Astrocyte (in vitro differentiated cells and primary cell): ENCODE measurements at regions not wholly inside any gene's neighbourhood (a gene's known extent, or its start where the extent isn't known, plus 50 kb on each side); places are given as distances from the start of the nearest gene placed in this dataset.
"Not testable (repeated sequence)": the region's sequence is repeated elsewhere in the genome, so short reads cannot be mapped to it uniquely, and the experiment has no call there.

Experiments used
- DNase-seq: peaks from one replicate; pipeline ENCODE4 v3.0.0-alpha.2; 2010; ENCODE audit warnings: low read depth
- FAIRE-seq: peaks from 2 replicates; lab custom pipeline; 2011; peaks lifted over from hg19 to GRCh38; lab: Jason Lieb, UNC
- H2AFZ ChIP-seq: 2 replicates; pipeline ENCODE4 v1.6.0; 2012; ENCODE audit warnings: low read depth, low read length, inconsistent platforms
- H3K27ac ChIP-seq: 2 replicates; pipeline ENCODE4 v1.5.1; 2011; ENCODE audit warnings: low read depth, low read length, inconsistent platforms
- H3K27me3 ChIP-seq: 2 replicates; pipeline ENCODE4 v1.6.0; 2011; ENCODE audit warnings: low read length, inconsistent platforms; ENCODE audit not compliant: insufficient read depth
- H3K36me3 ChIP-seq: 2 replicates; pipeline ENCODE4 v1.5.1; 2011; ENCODE audit warnings: low read length, inconsistent platforms; ENCODE audit not compliant: insufficient read depth
- H3K4me1 ChIP-seq: 2 replicates; pipeline ENCODE4 v1.5.1; 2011; ENCODE audit warnings: low read length, inconsistent platforms; ENCODE audit not compliant: insufficient read depth
- H3K4me2 ChIP-seq: 2 replicates; pipeline ENCODE4 v1.6.0; 2012; ENCODE audit warnings: low read length, inconsistent platforms
- H3K4me3 ChIP-seq: 2 replicates; pipeline ENCODE4 v1.5.1; 2011; ENCODE audit warnings: low read depth, mild to moderate bottlenecking, low read length, inconsistent platforms; ENCODE audit not compliant: insufficient read depth
- H3K79me2 ChIP-seq: 2 replicates; pipeline ENCODE4 v1.6.0; 2012; ENCODE audit warnings: mild to moderate bottlenecking, low read length, inconsistent platforms; ENCODE audit not compliant: insufficient read depth
- H3K9ac ChIP-seq: 2 replicates; pipeline ENCODE4 v1.6.0; 2012; ENCODE audit warnings: mild to moderate bottlenecking, low read length, inconsistent platforms
- H3K9me3 ChIP-seq: 2 replicates; pipeline ENCODE4 v1.5.1; 2012; ENCODE audit warnings: low read depth, mild to moderate bottlenecking, low read length, inconsistent platforms; ENCODE audit not compliant: insufficient read depth
- H4K20me1 ChIP-seq: 2 replicates; pipeline ENCODE4 v1.6.0; 2012; ENCODE audit warnings: low read length, inconsistent platforms; ENCODE audit not compliant: insufficient read depth
- H3K27ac Mint-ChIP-seq: one replicate; pipeline ENCODE4 v1.8.0; 2021; ENCODE audit warnings: mild to moderate bottlenecking, mixed read lengths; ENCODE audit not compliant: unreplicated experiment
- H3K27me3 Mint-ChIP-seq: one replicate; pipeline ENCODE4 v1.8.0; 2021; ENCODE audit warnings: low read depth, mixed read lengths; ENCODE audit not compliant: unreplicated experiment
- H3K36me3 Mint-ChIP-seq: one replicate; pipeline ENCODE4 v1.8.0; 2021; ENCODE audit warnings: low read depth, mixed read lengths; ENCODE audit not compliant: unreplicated experiment
- H3K4me1 Mint-ChIP-seq: one replicate; pipeline ENCODE4 v1.8.0; 2021; ENCODE audit warnings: low read depth, mixed read lengths; ENCODE audit not compliant: unreplicated experiment
- H3K4me3 Mint-ChIP-seq: one replicate; pipeline ENCODE4 v1.8.0; 2021; ENCODE audit warnings: mild to moderate bottlenecking, moderate library complexity, mixed read lengths; ENCODE audit not compliant: unreplicated experiment
- H3K9me3 Mint-ChIP-seq: one replicate; pipeline ENCODE4 v1.8.0; 2021; ENCODE audit warnings: mild to moderate bottlenecking, mixed read lengths; ENCODE audit not compliant: unreplicated experiment
- EZH2 ChIP-seq: IDR thresholded peaks from 2 replicates; pipeline ENCODE4 v1.6.1; 2012; ENCODE audit warnings: mild to moderate bottlenecking, low read length, inconsistent platforms; ENCODE audit not compliant: insufficient read depth
- TF ChIP-seq, protein P1 (sequence below): IDR thresholded peaks from 2 replicates; pipeline ENCODE4 v1.5.1; 2011; ENCODE audit warnings: low read depth, mild to moderate bottlenecking, inconsistent platforms, low read length, moderate library complexity; ENCODE audit not compliant: insufficient read depth

DNA sequence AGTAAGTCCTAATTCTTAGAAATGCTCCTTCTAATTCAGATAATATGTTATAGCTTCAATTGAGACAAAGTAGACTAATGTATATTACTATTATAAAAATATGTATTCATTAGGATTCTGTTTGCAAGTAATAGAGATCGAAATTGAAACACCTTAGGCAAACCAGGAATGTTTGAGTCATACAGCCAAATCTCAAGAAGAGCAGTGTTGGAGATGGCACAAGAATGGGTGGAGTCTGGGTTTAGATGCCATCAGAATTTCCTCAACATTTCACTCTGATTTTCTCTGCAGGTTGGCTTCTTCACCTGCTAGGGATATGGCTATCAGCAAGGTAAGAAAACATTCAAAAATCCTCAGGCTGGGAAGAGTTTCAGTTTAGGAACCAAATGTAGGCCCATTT is 405.4 kb downstream of the CCDC85A start:
- no peak overlapping the region for H3K4me3 Mint-ChIP-seq
- no peak overlapping the region for H3K27ac ChIP-seq
- no peak overlapping the region for H3K9ac ChIP-seq
- DNase-seq (no peak), FAIRE-seq (no peak)
- no peaks in the 10 kb centered on the region for H3K36me3 ChIP-seq
- H3K4me1 ChIP-seq, result no peaks in the 10 kb centered on the region
- peaks cover 4% of the 10 kb centered on the region for H3K4me1 Mint-ChIP-seq
- TF ChIP-seq, protein P1, sequence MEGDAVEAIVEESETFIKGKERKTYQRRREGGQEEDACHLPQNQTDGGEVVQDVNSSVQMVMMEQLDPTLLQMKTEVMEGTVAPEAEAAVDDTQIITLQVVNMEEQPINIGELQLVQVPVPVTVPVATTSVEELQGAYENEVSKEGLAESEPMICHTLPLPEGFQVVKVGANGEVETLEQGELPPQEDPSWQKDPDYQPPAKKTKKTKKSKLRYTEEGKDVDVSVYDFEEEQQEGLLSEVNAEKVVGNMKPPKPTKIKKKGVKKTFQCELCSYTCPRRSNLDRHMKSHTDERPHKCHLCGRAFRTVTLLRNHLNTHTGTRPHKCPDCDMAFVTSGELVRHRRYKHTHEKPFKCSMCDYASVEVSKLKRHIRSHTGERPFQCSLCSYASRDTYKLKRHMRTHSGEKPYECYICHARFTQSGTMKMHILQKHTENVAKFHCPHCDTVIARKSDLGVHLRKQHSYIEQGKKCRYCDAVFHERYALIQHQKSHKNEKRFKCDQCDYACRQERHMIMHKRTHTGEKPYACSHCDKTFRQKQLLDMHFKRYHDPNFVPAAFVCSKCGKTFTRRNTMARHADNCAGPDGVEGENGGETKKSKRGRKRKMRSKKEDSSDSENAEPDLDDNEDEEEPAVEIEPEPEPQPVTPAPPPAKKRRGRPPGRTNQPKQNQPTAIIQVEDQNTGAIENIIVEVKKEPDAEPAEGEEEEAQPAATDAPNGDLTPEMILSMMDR, result no peak
- no peak for TF ChIP-seq EZH2
- H3K9me3 Mint-ChIP-seq, result no peaks in the 10 kb centered on the region
- no peak overlapping the region for H2AFZ ChIP-seq
- H3K27me3 ChIP-seq, result no peaks in the 10 kb centered on the region
- H3K79me2 ChIP-seq, result no peaks in the 10 kb centered on the region
- no peak overlapping the region for H3K4me2 ChIP-seq
- no peak overlapping the region for H3K27ac Mint-ChIP-seq
- H3K27me3 Mint-ChIP-seq, result no peaks in the 10 kb centered on the region
- H3K4me3 ChIP-seq, result no peak overlapping the region
- H3K9me3 ChIP-seq, result no peaks in the 10 kb centered on the region
- H4K20me1 ChIP-seq, result no peaks in the 10 kb centered on the region
- no peaks in the 10 kb centered on the region for H3K36me3 Mint-ChIP-seq

DNA sequence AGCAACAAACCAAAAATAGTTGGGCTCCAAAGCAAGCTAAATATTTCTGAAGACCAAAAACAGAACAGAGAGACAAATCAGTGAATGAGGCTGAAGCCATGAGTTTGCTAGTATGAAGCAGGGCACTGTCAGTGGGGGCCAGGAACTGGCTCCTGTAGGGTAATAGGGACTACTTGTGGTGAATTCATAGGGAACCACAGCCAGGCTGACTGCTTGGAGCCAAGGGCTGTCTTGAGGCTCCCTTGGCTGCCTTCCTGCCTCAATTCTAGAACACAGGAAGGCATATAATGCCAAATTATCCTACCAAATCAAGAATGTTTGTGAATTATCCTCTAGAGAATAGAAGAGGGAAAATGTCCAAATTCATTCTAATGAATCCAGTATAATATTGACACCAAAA is 406.0 kb downstream of the CCDC85A start:
- no peak overlapping the region for H3K27ac Mint-ChIP-seq
- no peak overlapping the region for H3K27ac ChIP-seq

DNA sequence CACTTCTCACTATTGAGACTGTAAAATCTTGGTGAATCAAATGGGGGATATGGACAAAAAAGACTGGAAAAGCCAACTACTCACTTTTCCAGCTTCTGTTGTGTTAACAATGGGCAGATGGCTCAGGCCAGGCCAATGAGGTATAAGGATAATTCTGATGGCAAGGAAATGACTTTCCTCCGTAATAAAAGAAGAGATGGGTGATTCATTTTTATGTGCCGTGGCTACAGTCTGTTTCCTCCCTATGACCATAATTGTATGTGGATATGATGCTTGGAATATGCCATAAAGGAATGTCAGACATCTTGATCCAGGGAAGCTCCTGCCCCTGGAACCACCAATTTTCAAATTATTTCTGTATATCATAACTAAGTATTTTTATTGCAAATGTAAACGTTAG is 406.8 kb downstream of the CCDC85A start:
- Histone ChIP-seq H3K79me2 (no peaks in the 10 kb centered on the region), H3K4me2 (no peak overlapping the region), H3K27me3 (no peaks in the 10 kb centered on the region), H4K20me1 (no peaks in the 10 kb centered on the region), H3K27ac (no peak overlapping the region), H3K4me1 (no peaks in the 10 kb centered on the region), H3K9me3 (no peaks in the 10 kb centered on the region), H3K4me3 (no peak overlapping the region), H2AFZ (no peak overlapping the region), H3K9ac (no peak overlapping the region), H3K36me3 (no peaks in the 10 kb centered on the region)
- no peak for DNase-seq
- H3K36me3 Mint-ChIP-seq, result no peaks in the 10 kb centered on the region
- H3K4me1 Mint-ChIP-seq, result peaks cover 4% of the 10 kb centered on the region
- no peaks in the 10 kb centered on the region for H3K9me3 Mint-ChIP-seq
- H3K4me3 Mint-ChIP-seq, result no peak overlapping the region
- no peak overlapping the region for H3K27ac Mint-ChIP-seq
- no peaks in the 10 kb centered on the region for H3K27me3 Mint-ChIP-seq
- TF ChIP-seq, protein P1, result no peak
- no peak for TF ChIP-seq EZH2
- no peak for FAIRE-seq

More for the DNA sequence above, 406.0 kb downstream of the CCDC85A start:
- Histone ChIP-seq H4K20me1 (no peaks in the 10 kb centered on the region), H3K4me2 (no peak overlapping the region), H3K9ac (no peak overlapping the region), H3K4me3 (no peak overlapping the region), H3K79me2 (no peaks in the 10 kb centered on the region), H2AFZ (no peak overlapping the region), H3K36me3 (no peaks in the 10 kb centered on the region), H3K4me1 (no peaks in the 10 kb centered on the region), H3K9me3 (no peaks in the 10 kb centered on the region), H3K27me3 (no peaks in the 10 kb centered on the region)
- Mint-ChIP-seq H3K27me3 (no peaks in the 10 kb centered on the region), H3K4me1 (peaks cover 4% of the 10 kb centered on the region), H3K9me3 (no peaks in the 10 kb centered on the region), H3K4me3 (no peak overlapping the region), H3K36me3 (no peaks in the 10 kb centered on the region)
- DNase-seq, result no peak
- no peak for FAIRE-seq
- TF ChIP-seq, protein P1, result no peak
- TF ChIP-seq EZH2, result no peak

DNA sequence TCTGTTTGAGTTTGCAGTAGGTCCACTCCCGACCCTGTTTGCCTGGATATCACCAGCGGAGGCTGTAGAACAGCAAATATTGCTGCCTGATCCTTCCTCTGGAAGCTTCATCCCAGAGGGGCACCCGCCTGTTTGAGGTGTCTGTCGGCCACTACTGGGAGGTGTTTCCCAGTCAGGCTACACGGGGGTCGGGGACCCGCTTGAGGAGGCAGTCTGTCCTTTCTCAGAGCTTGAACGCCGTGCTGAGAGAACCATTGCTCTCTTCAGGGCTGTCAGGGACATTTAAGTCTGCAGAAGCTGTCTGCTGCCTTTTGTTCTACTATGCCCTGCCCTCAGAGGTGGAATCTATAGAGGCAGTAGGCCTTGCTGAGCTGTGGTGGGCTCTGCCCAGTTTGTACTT is 422.3 kb downstream of the CCDC85A start:
- H3K9me3 ChIP-seq, H3K4me3 Mint-ChIP-seq, H4K20me1 ChIP-seq, H3K27ac Mint-ChIP-seq, H2AFZ ChIP-seq, FAIRE-seq, DNase-seq, H3K27ac ChIP-seq, H3K4me1 Mint-ChIP-seq, H3K4me2 ChIP-seq, H3K9ac ChIP-seq, H3K9me3 Mint-ChIP-seq, H3K27me3 Mint-ChIP-seq, H3K36me3 ChIP-seq, H3K4me3 ChIP-seq, H3K4me1 ChIP-seq, H3K36me3 Mint-ChIP-seq, H3K79me2 ChIP-seq, H3K27me3 ChIP-seq: not testable (repeated sequence)
